Gastroesophageal sphincter (tissue), 3 donors: ENCODE measurements at regions not wholly inside any gene's neighbourhood (a gene's known extent, or its start where the extent isn't known, plus 50 kb on each side); places are given as distances from the start of the nearest gene placed in this dataset.

Source experiments
- CTCF ChIP-seq, 4 experiments: fragments of 200-600 bp in 2 of 4; fragments of 450-650 bp in 2 of 4; sonication (generic) in 1 of 4; IDR thresholded peaks; one replicate each; pipeline ENCODE4 v1.5.1; 2017 to 2019; ENCODE audit warnings: antibody characterized with exemption in 4 of 4, mild to moderate bottlenecking in 2 of 4, moderate library complexity in 2 of 4
- EP300 ChIP-seq: sonication (generic); formaldehyde crosslinking; IDR thresholded peaks from one replicate; pipeline ENCODE4 v1.6.1; 2017; ENCODE audit warnings: antibody characterized with exemption, mild to moderate bottlenecking
- POLR2AphosphoS5 ChIP-seq: sonication (generic); formaldehyde crosslinking; IDR thresholded peaks from one replicate; pipeline ENCODE4 v1.6.1; 2017; ENCODE audit warnings: antibody characterized with exemption

DNA sequence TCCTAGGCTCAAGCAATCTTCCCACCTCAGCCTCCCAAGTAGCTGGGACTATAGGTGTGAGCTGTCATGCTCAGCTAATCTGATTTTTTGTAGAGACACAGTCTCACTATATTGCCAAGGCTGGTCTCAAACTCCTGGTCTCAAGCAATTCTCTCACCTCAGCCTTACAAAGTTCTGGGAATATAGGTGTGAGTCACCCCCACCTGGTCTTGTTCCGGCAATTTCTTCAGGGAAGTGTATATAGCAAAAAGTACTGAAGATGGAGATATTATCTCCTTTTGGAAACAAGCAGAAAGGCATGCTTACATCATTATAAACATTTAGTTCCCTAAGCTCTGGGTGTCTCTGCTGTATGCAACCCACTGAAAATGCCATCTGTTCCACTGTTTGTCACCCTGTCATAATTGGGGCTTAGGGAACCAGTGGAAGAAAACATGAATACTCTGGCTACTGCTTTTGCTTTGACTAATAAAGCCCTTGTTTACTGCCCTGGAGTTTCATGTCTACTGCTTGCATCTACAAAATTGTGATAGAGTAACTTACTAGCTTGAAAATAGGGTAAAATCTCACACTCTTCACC, 940.2 kb downstream of the GALC start:
- TF ChIP-seq CTCF (IDR thresholded peaks at IDR 0.05) (no peak), EP300 (no peak), POLR2AphosphoS5 (no peak)
